ENCODE measurements at regions not wholly inside any gene's neighbourhood (a gene's known extent, or its start where the extent isn't known, plus 50 kb on each side); places are given as distances from the start of the nearest gene placed in this dataset.

DNA sequence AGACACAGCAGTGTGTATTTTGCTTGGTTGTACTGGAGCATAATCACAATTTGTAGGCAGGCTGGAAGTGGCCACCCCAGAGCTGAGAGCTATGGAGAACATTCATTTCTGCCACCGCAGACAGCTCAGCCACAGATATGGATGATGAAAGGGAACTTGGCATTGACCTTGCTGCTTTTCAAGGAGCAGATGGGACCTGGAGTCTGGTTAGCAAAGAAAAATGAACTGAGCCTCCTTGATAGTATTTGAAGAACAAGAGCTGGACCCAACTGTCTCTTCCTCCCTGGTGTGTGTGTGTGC lies 395.2 kb upstream of the ZNF462 start:
- Histone ChIP-seq H3K9ac (no peak overlapping the region), H3K27me3 (no peaks in the 10 kb centered on the region), H3K79me2 (ENCODE audit: low read depth) (no peaks in the 10 kb centered on the region), H3K4me2 (no peak overlapping the region), H3K9me3 (ENCODE audit: low read depth) (no peaks in the 10 kb centered on the region), H3K27ac (no peak overlapping the region), H3F3A (ENCODE audit: low read depth) (no peaks in the 10 kb centered on the region), H3K4me3 (no peak overlapping the region), H3K4me1 (peaks cover 11% of the 10 kb centered on the region), H2AFZ (replicated peaks) (peak overlapping the region; percentile 54), H4K20me1 (ENCODE audit: low read depth) (no peaks in the 10 kb centered on the region), H3K36me3 (no peaks in the 10 kb centered on the region)
- no peak for DNase-seq (ENCODE audit: low spot score)
- H3K27me3 Mint-ChIP-seq (ENCODE audit: insufficient read depth, low read depth) = peaks cover 2% of the 10 kb centered on the region
- no peak overlapping the region for H3K4me3 Mint-ChIP-seq
- peaks cover 9% of the 10 kb centered on the region for H3K4me1 Mint-ChIP-seq
- TF ChIP-seq EZH2 (IDR thresholded peaks at IDR 0.05) = no peak
- TF ChIP-seq EZH2phosphoT487 (IDR thresholded peaks at IDR 0.05) = no peak
- TF ChIP-seq, protein P1, sequence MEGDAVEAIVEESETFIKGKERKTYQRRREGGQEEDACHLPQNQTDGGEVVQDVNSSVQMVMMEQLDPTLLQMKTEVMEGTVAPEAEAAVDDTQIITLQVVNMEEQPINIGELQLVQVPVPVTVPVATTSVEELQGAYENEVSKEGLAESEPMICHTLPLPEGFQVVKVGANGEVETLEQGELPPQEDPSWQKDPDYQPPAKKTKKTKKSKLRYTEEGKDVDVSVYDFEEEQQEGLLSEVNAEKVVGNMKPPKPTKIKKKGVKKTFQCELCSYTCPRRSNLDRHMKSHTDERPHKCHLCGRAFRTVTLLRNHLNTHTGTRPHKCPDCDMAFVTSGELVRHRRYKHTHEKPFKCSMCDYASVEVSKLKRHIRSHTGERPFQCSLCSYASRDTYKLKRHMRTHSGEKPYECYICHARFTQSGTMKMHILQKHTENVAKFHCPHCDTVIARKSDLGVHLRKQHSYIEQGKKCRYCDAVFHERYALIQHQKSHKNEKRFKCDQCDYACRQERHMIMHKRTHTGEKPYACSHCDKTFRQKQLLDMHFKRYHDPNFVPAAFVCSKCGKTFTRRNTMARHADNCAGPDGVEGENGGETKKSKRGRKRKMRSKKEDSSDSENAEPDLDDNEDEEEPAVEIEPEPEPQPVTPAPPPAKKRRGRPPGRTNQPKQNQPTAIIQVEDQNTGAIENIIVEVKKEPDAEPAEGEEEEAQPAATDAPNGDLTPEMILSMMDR (IDR thresholded peaks at IDR 0.05) = no peak
- H3K9me3 Mint-ChIP-seq = no peaks in the 10 kb centered on the region
- no peak overlapping the region for H3K27ac Mint-ChIP-seq
- no peaks in the 10 kb centered on the region for H3K36me3 Mint-ChIP-seq

DNA sequence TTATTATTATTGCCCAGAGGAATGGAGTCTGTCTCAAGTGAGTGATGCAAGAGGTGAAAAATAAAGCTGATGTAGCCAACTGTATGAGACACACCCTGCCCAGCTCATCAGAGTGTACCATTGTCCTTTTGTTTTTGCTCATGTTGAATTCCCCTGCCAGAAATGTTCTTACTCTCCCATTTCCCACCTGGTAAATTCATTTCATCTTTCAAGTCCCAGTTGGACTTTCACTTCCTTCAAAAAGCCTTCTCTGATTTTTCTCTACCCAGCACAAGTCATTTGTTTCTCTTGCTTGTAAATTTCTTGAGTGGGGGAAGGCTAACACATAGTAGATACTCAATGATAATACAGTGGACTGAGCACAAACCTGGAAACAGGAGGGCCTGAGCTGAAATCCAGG lies 394.5 kb upstream of the ZNF462 start:
- no peaks in the 10 kb centered on the region for H3K36me3 Mint-ChIP-seq
- Histone ChIP-seq H3K9me3 (ENCODE audit: low read depth) (no peaks in the 10 kb centered on the region), H3K4me1 (peaks cover 11% of the 10 kb centered on the region), H3K27me3 (no peaks in the 10 kb centered on the region), H3K79me2 (ENCODE audit: low read depth) (no peaks in the 10 kb centered on the region), H3K36me3 (no peaks in the 10 kb centered on the region), H3K4me2 (no peak overlapping the region), H2AFZ (replicated peaks) (no peak overlapping the region), H3F3A (ENCODE audit: low read depth) (no peaks in the 10 kb centered on the region), H3K4me3 (no peak overlapping the region), H4K20me1 (ENCODE audit: low read depth) (no peaks in the 10 kb centered on the region), H3K27ac (no peak overlapping the region), H3K9ac (no peak overlapping the region)
- H3K4me3 Mint-ChIP-seq = no peak overlapping the region
- no peak for DNase-seq (ENCODE audit: low spot score)
- peaks cover 2% of the 10 kb centered on the region for H3K27me3 Mint-ChIP-seq (ENCODE audit: insufficient read depth, low read depth)
- H3K9me3 Mint-ChIP-seq = no peaks in the 10 kb centered on the region
- H3K27ac Mint-ChIP-seq = no peak overlapping the region
- H3K4me1 Mint-ChIP-seq = peaks cover 9% of the 10 kb centered on the region
- TF ChIP-seq, protein P1 (IDR thresholded peaks at IDR 0.05) = no peak
- TF ChIP-seq EZH2phosphoT487 (IDR thresholded peaks at IDR 0.05) (no peak), EZH2 (IDR thresholded peaks at IDR 0.05) (no peak)

DNA sequence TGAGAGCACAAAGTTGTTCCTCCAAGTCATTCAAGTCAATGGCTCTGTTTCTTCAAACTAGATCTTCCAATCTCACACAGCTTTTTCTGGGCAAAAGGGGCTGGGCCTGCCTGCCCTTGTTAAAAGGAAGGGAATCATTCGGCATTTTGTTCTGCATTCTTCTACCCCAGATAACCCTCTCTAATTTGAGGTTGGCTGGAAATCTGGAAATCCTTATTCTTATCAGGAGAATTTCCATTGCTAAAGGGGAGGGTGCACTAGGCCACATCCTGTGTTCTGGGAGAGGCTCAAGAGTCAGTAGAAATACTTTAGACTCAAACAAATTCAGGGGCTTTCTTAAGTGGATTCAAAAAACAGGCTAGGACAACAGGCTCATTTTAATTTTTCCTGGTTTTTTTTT lies 384.7 kb upstream of the ZNF462 start:
- no peak overlapping the region for H3K4me3 Mint-ChIP-seq
- no peaks in the 10 kb centered on the region for H3K4me1 Mint-ChIP-seq
- H3K36me3 Mint-ChIP-seq = no peaks in the 10 kb centered on the region
- Histone ChIP-seq H3K9me3 (ENCODE audit: low read depth) (no peaks in the 10 kb centered on the region), H3F3A (ENCODE audit: low read depth) (no peaks in the 10 kb centered on the region), H3K27me3 (no peaks in the 10 kb centered on the region), H3K36me3 (no peaks in the 10 kb centered on the region), H3K79me2 (ENCODE audit: low read depth) (no peaks in the 10 kb centered on the region), H4K20me1 (ENCODE audit: low read depth) (no peaks in the 10 kb centered on the region), H2AFZ (replicated peaks) (peak overlapping the region; percentile 30), H3K4me1 (no peaks in the 10 kb centered on the region), H3K4me2 (no peak overlapping the region), H3K4me3 (no peak overlapping the region), H3K27ac (no peak overlapping the region), H3K9ac (no peak overlapping the region)
- H3K27ac Mint-ChIP-seq = no peak overlapping the region
- no peak for DNase-seq (ENCODE audit: low spot score)
- H3K27me3 Mint-ChIP-seq (ENCODE audit: insufficient read depth, low read depth) = peaks cover 4% of the 10 kb centered on the region
- H3K9me3 Mint-ChIP-seq = peaks cover 13% of the 10 kb centered on the region
- no peak for TF ChIP-seq EZH2 (IDR thresholded peaks at IDR 0.05)
- TF ChIP-seq, protein P1 (IDR thresholded peaks at IDR 0.05) = no peak
- TF ChIP-seq EZH2phosphoT487 (IDR thresholded peaks at IDR 0.05) = no peak

DNA sequence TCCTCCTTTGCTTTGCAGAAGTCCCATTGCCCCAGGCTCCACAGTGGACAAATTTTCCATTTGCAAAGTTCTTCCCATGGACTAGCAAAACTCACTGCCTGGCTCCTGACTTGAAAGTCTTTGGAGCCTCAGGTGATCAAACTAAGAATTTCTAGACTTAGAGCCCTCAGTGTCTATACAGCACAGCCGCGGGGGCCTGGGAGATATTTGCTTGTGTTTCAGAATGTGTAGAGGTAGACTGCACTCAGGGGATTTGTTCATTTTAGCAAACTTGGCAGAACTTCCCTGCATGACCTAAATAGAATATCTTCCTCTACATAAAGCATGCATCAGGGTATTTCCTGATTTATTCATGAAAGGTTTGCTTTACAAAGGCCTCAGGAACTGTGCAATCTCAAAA lies 384.2 kb upstream of the ZNF462 start:
- H3F3A ChIP-seq (ENCODE audit: low read depth) = no peaks in the 10 kb centered on the region
- no peak overlapping the region for H3K9ac ChIP-seq
- no peak overlapping the region for H3K27ac ChIP-seq
- no peaks in the 10 kb centered on the region for H3K4me1 Mint-ChIP-seq
- no peaks in the 10 kb centered on the region for H4K20me1 ChIP-seq (ENCODE audit: low read depth)
- no peak for TF ChIP-seq EZH2phosphoT487 (IDR thresholded peaks at IDR 0.05)
- no peak for TF ChIP-seq EZH2 (IDR thresholded peaks at IDR 0.05)
- TF ChIP-seq, protein P1 (IDR thresholded peaks at IDR 0.05) = no peak
- H3K9me3 Mint-ChIP-seq = peaks cover 12% of the 10 kb centered on the region
- no peaks in the 10 kb centered on the region for H3K4me1 ChIP-seq
- no peaks in the 10 kb centered on the region for H3K36me3 Mint-ChIP-seq
- H3K36me3 ChIP-seq = no peaks in the 10 kb centered on the region
- no peak overlapping the region for H3K4me3 ChIP-seq
- DNase-seq (ENCODE audit: low spot score) = no peak
- no peaks in the 10 kb centered on the region for H3K27me3 ChIP-seq
- no peak overlapping the region for H2AFZ ChIP-seq (replicated peaks)
- no peaks in the 10 kb centered on the region for H3K9me3 ChIP-seq (ENCODE audit: low read depth)
- no peak overlapping the region for H3K27ac Mint-ChIP-seq
- H3K27me3 Mint-ChIP-seq (ENCODE audit: insufficient read depth, low read depth) = peaks cover 4% of the 10 kb centered on the region
- H3K4me3 Mint-ChIP-seq = no peak overlapping the region
- H3K4me2 ChIP-seq = no peak overlapping the region
- H3K79me2 ChIP-seq (ENCODE audit: low read depth) = no peaks in the 10 kb centered on the region

All from neural progenitor cell (in vitro differentiated cells).